Putamen (tissue), 1 donor: ENCODE measurements at regions not wholly inside any gene's neighbourhood (a gene's known extent, or its start where the extent isn't known, plus 50 kb on each side); places are given as distances from the start of the nearest gene placed in this dataset.
"Not testable (repeated sequence)": the region's sequence is repeated elsewhere in the genome, so short reads cannot be mapped to it uniquely, and the experiment has no call there.

Source experiments
- DNase-seq: peaks from one replicate; pipeline ENCODE4 v3.0.0-alpha.2; 2016; ENCODE audit warnings: low spot score

DNA sequence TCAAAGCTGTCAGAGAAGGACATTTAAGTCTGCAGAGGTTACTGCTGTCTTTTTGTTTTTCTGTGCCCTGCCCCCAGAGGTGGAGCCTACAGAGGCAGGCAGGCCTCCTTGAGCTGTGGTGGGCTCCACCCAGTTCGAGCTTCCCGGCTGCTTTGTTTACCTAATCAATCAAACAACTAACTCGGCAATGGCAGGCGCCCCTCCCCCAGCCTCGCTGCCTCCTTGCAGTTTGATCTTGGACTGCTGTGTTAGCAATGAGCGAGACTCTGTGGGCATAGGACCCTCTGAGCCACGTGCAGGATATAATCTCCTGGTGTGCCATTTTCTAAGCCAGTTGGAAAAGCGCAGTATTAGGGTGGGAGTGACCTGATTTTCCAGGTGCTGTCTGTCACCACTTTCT lies 201.8 kb upstream of the ETAA1 start:
- not testable (repeated sequence) for DNase-seq

DNA sequence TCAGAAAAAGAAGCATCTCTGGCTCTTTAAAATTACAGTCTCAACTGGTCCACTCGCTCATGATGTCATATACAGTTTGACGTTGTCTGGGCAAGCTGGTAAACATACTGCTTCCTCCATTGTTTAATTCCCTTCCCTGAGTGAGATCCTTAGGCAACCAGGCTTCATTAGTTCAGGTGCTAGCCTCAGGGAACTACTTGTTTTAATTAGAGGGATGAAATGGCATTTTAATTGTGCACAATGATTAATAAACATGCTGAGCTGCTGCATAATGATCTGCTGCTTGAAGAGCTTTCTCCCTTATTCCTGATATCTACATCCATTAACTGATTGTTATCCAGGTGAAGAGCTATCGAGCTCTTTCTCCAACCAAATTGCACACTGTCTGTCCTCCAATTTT lies 195.6 kb upstream of the ETAA1 start:
- DNase-seq: no peak

DNA sequence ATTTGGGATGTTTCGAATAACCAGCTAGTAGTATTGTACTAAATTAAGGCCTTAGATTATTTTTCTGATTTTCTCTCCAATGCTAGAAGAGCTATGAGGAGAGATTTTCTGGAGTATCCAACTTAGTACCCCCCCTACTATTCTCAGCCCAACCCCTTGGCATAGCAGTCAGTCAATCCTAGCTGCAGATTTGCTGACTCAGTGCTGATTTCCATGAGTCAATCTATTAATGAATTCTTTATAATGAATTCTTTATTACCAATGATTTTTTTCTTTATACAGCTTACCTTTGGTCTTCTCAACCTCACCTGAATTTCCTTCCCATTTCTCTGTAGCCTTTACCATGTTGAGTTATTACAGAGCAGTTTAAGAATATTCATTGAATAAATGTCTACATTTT lies 192.8 kb upstream of the ETAA1 start:
- no peak for DNase-seq

DNA sequence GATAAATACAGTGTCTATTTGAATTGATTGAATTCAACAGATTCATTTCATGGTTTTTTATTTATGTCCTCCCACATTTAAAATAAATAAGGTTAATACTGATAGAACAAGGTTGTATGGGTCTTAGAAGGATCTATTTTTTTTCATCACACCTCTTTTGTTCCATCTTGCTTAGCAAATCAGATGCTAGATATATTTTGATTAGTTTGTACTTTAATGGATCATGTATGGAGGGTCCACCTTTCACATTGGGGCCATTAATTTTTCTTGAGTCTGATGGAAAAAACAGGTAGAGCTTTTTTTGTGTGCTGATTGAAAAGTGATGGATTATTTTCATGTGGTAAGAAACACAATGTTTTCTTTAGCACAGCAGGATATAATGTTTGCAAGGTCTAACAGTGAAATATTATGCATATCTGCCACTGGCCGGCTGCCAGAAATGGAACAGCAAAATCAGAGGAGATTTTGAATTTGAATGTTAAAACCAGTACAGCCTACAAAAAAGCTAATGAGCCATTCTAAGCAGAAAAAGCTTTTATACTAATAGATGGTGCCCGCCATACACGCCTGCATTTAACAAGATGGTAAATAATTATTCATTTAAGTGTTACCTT lies 188.1 kb upstream of the ETAA1 start:
- DNase-seq: no peak

DNA sequence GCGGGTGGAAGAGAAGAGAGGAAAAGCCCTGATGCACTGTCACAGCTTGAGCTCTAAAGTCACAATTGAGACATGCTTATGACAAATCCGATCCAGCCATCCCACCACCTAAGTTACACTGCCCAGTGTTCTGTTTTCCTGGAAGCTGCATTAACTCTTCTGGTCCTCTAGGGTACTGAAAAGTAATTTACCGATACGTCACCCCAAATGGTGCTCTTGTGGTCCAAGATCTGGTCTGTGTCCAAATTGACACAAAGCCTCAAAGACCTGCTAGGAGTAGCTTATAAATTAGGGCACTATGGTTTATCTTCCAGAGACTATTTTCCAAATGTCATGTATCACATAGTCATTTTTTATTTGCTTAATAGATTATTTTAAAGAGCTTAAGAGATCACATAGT lies 186.7 kb upstream of the ETAA1 start:
- DNase-seq: no peak

DNA sequence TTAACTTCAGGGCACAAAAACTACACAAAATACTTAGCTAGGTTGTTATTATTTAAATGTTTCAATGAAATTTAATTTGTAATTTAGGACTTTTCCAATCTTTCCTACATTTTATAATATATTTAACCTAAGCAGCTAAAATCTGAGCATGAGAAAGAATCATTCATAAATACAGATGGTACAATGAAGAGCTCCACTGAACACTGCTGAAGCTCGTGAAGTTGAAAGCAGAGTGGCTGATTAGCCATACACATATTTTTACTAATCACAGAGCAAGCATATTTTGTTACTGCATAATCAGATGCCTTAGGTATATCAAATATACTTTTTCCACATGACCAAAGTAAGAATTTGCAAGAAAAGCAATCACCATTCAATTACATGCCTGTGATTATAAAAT lies 184.9 kb upstream of the ETAA1 start:
- DNase-seq: no peak

DNA sequence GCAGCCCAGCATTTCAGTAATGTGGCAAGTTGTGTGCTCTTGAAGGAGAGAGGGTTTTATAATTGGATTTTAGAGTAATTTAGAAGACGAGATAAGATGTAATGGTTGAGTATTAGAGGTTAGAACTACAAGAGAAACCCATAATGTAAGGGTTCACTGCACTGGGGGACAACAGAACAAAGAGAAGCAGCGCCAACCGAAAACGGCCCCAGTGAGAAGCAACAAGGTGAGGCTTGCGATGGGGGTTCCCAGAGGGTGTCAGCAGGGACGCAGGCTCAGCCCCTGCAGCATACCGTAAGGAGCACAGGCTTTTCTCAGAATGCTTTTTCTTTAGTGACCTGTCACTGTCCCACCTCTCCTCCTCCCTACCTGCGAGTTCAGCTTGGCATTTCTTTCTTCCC lies 183.9 kb upstream of the ETAA1 start:
- DNase-seq: no peak

DNA sequence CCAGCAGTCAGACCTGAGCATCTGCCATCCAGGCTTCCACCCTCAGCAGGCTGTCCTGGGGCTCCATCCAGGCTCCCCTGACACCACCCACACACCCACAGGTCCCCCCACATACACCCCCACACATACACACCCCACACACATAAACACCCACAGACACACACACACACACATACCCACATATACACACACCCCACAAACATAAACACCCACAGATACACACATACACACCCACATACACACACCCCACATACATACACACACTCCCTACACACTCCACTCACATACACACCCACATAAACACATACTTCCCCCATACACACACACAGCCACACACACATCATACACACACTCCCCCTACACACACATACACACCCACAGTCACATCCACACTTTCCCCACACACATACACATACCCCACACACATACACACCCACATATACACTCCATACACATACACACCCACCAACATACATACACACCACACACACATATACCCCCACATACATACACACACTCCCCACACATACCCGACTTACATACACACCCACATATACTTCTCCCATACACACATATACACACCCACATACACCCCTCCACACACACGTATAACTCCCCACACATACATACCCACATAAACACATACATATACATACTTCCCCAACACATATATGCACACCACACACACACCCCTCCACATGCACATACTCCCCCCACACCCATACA lies 183.3 kb upstream of the ETAA1 start:
- DNase-seq: no peak

DNA sequence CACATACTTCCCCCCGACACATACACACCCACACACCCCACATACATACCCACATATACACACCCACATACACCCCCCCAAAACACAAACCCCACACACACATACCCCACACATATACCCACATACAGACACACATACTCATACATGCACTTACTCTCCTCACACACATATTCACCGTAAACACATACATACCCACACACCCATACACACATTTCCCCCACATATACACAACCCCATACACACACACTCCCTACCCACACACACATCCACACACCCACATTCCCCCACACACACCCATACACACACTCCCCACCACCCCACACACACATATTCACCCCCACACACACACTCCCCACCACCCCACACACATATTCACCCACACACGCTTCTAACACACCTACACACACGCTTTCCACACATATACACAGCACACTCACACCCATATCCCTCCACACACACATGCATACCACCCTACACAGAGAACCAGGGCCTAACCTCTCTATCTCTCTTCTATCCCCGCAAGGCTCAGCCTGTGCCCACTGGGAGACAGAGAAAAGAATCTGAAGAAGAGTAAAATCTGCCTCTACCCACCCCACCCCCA lies 182.4 kb upstream of the ETAA1 start:
- DNase-seq: no peak

DNA sequence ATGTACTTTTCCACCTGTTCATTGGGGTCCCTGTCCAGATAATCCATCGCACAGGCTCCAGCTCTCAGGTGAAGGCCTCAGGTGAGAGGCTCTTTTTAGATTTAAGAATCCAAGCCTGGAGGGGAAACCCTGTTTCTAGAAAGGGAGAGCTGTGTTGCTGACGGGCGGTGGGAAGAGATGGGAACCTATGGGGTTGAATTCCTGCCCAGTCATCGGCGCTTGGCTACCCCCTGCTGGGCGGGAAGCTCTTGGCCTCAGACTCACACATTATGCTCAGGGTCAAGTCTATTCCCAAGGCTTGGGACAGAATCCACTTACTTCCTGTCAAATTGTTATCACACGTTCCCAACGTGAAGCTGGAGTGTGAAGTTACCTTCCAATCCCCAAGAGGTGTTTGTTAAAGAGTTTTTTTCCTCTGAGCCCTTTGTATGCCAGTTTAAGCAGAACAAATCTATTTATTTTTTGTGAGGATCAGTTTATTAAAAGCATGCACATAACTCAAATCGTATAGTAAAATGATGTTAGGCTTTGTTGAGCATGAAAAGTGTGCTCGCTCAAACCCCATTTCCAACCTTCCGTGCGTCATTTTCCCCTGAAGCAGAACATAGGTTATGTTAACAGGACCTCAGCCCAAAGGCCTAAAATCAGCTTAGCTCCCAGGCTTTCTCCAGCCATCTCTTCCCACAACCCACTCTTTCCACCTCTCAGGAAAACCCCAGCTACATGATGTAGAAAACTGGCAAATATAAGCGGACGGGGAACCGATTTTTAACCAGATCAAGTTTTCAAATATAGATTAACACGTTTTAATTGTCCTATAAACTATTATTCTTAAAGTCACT lies 181.7 kb upstream of the ETAA1 start:
- no peak for DNase-seq

DNA sequence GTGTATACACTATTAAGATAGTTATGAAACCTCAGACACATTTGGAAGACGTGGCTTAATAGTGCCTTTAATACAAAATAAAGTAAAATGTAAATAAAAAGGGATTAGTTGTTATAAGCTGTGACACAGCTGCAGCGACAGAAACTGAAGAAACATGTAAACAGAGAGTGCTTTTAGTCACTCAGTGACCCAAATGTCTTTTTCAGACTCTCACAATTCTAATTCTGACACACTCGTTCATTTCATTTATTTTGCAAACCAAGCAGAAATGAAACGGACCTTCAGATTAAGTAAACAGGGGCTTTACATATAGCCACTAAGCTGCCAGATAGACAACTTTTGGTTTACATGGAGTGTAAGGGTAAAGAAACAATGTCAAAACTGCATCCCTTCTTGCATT lies 181.0 kb upstream of the ETAA1 start:
- no peak for DNase-seq

DNA sequence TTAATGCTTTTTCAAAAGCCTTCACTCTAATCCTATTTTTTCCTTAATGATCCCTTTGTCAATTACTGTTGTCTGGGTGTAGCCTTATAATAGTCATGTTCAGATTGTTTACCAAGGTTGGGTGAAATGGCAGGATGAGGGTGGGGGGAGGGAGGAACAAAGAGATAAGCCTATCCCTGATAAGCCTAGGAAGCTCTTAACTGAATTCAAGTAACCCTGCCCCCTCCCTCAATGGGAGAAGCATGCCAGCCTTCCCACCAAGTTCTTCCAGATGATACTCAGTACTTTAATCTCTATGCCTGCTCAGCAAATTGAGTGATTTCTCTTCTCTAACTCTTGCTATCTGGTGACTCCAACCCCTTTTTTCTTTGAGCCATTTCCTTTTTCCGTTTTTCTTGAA lies 180.3 kb upstream of the ETAA1 start:
- DNase-seq: no peak

DNA sequence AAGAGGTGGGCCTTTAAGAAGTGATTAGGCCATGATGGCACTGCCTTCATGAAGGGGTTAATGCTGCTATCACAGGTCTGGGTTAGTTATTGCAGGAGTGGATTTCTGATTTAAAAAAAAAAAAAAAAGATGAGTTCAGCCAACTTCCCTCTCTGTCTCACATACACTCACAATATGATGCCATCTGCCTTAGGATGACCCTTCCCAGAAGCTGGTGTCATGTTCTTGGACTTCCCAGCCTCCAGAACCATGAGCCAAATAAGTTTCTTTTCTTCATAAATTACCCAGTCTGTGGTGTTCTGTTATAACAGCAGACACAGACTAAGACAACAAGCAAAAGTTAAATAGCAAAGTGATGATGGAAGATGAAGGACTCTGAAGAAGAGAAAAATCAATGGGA lies 179.7 kb upstream of the ETAA1 start:
- DNase-seq: no peak

DNA sequence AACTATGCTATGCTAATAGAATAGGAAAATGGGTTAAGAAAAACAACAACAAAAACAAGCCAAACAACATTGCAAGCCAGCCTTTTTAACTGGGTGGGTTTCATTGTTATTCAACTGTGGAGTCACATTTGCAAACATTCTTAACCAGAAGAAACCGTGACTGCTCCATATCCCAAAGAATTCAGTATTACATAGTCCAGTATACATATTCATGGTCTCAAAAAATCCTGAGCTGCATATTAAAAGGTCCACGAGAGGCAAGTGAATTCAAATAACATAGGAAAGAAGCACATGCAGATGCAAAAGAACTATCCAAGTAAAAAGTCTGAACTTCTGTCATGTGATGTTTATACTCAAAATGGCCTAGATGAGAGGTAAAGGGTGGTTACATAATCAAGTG lies 179.1 kb upstream of the ETAA1 start:
- DNase-seq: no peak

DNA sequence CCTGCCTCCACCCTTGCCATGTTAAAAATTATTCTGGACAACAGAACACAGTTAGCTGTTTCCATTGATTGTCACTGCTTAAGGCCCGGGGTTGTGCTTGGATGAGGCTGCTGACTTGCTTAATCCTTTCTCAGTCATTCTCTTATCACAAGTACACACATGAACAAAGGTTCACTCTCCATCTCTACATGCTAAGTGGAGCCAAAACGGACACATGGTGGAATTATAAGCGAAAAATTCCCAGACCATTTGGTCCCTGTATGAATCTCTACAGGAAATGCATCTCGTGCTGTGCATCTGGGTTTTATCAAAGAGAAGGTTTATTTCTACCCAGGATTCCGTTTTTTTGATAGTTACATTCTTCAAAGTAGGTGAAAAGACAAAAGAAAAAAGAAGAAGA lies 177.5 kb upstream of the ETAA1 start:
- DNase-seq: no peak

DNA sequence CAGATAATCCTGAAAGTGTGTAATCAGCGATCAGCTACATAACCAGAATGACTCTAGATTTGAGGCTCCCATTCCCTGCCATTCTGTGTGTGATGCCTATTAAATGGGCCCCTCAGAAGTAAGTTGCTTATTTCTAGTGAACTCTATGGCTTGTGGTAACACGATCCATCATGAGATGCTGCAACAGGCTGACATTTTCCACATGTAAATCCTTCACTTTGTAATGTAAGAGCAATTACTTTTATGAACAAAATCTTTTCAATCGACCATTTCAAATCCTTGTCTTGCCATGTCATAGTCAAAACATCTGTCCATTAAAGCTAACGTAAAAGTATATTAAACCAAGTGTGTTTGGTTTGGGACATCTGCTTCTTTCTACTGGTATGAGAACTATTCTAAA lies 175.9 kb upstream of the ETAA1 start:
- DNase-seq: no peak

DNA sequence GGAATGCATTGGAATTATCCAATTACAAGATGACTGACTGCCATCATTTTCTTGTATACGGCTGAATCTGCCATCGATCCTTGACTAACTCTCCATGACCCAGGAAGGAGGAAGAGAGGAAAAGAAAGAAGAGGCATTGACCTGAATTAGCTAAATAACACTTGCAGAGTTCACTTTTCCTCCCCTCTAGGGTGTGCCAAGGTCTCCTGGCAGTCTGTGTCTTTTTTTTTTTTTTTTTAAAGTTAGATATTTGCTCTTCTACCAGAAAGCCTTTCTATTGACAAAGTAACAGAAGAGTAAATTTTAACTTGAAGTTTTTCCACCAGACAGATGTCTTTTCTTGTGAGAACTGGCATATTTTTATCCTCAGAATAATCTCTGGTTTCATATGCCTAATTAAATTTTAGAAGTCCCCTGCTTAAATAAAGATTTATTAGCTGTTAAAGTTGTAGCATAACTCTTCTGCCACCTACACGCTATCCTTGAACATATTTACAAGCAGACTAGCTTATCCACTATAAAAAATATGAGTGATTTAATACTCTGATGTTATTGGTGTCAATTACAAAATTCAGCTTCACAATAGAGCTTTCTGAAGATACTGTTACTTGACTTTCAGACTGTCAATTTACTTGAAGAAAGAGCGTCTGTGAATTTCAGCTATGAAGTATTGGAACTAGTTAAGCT lies 171.7 kb upstream of the ETAA1 start:
- no peak for DNase-seq

DNA sequence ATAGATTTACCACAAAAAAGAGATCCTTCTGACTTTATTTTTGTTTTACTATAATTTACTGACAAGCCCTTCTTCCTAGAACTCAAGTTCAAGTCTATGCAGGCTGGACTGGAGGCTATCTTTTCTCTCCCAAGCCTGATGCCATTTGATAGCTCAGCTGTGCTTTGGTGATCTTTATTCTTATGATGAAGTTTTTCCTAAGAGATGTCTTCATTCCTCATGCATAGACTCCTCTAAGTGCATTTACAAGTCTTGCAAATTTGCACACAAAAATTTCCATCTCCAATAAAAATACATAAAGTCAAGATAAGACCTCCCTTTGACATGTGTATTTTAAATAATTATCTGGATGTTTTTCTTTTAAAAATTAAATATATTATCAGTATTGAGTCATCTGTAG lies 167.4 kb upstream of the ETAA1 start:
- DNase-seq: no peak

DNA sequence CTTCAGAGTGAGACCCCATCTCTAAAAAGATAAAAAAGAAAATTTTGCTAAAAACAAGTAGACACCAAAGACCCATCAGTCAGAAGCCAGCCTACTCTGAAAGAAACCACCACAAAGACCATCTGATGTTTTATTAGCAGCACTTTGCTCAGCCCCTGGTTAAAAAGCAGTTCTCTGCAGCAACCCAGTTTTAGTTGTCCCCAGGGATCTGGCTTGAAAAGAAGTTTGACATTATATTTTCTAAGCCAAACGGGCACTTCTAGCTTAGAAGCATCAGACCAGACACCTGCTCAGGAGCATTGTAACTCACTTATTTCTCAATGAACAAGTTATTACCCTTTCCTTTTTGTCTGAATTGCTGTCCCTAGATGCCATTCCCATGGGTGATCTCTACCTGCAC lies 164.2 kb upstream of the ETAA1 start:
- DNase-seq: no peak

DNA sequence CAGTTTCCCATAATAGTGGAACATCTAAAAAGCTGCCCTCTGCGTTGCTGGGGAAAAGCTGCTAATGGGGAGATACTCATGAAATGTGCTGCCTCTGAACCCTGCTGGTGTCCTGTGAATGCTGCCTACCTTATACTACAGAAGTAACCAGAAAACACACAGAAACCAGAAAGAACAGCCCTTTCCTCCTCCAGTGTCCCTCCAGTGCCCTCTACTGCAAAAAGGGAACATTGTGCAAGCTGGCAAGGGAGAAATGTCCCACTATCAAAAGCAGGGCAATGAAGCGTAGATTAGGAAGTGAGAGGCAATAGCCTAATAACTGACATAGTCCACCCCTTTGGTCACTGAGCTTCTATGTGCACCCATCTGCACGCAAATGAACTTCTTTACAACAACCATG lies 162.7 kb upstream of the ETAA1 start:
- no peak for DNase-seq

DNA sequence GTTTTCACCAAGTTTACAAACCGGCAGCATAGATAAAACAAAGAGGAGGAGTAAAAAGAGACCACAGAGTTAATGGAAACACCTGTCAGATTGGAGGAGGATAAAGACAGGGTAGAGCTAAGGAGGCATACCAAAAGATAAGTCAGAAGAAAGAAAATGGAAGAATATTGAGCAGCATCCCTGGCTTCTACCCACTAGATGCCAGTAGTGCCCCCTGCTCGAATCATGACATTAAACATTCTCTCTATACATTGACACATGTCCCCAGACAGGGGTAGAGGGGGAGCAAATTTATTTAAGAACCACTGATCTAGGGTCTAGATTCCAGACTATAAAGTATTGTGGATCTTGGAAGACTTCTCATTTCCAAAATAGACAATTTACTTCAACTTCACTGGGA lies 159.8 kb upstream of the ETAA1 start:
- DNase-seq: no peak

DNA sequence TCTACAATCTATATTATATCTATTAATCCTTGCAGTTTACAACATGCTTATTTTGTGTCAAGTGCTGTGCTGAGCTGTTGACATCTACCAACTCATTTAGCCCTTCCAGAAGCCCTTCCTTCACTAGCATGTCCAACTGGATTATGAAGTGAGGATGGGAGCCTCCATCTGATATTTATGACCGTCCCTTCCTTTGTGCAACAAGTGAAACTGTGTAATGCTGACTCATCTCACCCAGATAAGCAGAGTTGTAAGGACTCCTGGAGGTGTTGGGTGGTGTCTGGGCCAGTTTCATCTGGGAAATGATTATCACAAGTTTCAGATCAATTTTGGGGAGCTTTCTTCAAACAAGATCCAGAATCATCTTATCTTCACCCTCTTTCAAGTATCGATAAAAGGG lies 156.6 kb upstream of the ETAA1 start:
- DNase-seq: no peak
